Testis (tissue), 2 donors: ENCODE measurements at regions not wholly inside any gene's neighbourhood (a gene's known extent, or its start where the extent isn't known, plus 50 kb on each side); places are given as distances from the start of the nearest gene placed in this dataset.

Source experiments
- POLR2A ChIP-seq: fragments of 450-650 bp; IDR thresholded peaks from one replicate; pipeline ENCODE4 v1.6.1; 2017; ENCODE audit warnings: antibody characterized with exemption, mild to moderate bottlenecking, moderate library complexity
- TF ChIP-seq, protein P1 (sequence below), 3 experiments: fragments of 450-650 bp in 2 of 3; fragments of 200-600 bp in 1 of 3; sonication (generic) in 1 of 3; IDR thresholded peaks; one replicate each; pipeline ENCODE4 v1.5.1; 2016 to 2019; ENCODE audit warnings: antibody characterized with exemption in 3 of 3, mild to moderate bottlenecking in 2 of 3, moderate library complexity in 1 of 3

DNA sequence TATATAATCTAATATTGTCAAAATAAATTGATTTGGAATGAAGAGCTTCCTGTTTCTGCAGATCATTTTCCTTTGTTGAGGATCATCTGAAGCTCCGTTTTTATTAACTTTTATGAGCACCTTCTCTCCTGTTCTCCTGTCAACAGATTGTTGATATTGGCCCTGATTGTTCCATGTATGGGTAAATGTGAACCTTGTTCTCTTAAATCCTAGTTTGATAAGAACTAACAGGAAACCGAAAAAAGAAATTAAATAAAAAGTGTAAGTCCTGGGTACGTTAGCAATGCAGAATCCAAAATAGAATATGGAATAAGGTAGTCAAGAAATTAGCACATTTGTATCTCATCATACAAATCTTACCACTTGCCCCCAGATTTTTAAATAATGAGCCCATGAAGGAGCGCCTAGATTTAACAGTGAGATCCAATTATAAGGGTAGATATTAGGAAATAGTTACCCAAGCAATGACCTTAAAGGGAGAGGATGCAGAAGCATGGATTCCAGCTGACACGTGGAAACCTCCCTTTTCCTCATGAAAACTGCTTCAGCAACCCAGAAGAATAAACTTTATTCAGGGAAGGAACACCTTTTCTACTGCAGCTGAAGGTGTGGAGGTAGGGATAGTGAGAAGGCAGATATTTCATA lies 80.8 kb upstream of the PIK3R1 start:
- TF ChIP-seq, protein P1, sequence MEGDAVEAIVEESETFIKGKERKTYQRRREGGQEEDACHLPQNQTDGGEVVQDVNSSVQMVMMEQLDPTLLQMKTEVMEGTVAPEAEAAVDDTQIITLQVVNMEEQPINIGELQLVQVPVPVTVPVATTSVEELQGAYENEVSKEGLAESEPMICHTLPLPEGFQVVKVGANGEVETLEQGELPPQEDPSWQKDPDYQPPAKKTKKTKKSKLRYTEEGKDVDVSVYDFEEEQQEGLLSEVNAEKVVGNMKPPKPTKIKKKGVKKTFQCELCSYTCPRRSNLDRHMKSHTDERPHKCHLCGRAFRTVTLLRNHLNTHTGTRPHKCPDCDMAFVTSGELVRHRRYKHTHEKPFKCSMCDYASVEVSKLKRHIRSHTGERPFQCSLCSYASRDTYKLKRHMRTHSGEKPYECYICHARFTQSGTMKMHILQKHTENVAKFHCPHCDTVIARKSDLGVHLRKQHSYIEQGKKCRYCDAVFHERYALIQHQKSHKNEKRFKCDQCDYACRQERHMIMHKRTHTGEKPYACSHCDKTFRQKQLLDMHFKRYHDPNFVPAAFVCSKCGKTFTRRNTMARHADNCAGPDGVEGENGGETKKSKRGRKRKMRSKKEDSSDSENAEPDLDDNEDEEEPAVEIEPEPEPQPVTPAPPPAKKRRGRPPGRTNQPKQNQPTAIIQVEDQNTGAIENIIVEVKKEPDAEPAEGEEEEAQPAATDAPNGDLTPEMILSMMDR (IDR thresholded peaks at IDR 0.05) = no peak
- TF ChIP-seq POLR2A = no peak
